NCI-H2107 (cell line): ENCODE measurements at regions not wholly inside any gene's neighbourhood (a gene's known extent, or its start where the extent isn't known, plus 50 kb on each side); places are given as distances from the start of the nearest gene placed in this dataset.

Experiments
- DNase-seq: peaks from one replicate; lab custom pipeline; 2025; lab: John Stamatoyannopoulos, UW

GRCh38 chr3:194928831-194929577 is 243.3 kb downstream of the FAM43A start:
- no peak for DNase-seq

- no peak for DNase-seq
Measured at GRCh38 chr3:194929578-194929960, 243.9 kb downstream of the FAM43A start.

- DNase-seq: no peak
Measured at GRCh38 chr3:194930377-194931204, 244.9 kb downstream of the FAM43A start.

GRCh38 chr3:194931347-194931746 is 245.7 kb downstream of the FAM43A start:
- no peak for DNase-seq

- DNase-seq: no peak
Measured at GRCh38 chr3:194931865-194932264, 246.2 kb downstream of the FAM43A start.

GRCh38 chr3:194933465-194933864 is 247.8 kb downstream of the FAM43A start:
- DNase-seq: no peak

- no peak for DNase-seq
Measured at GRCh38 chr3:194935061-194935460, 249.4 kb downstream of the FAM43A start.

- DNase-seq: no peak
Measured at GRCh38 chr3:194935632-194936470, 250.2 kb downstream of the FAM43A start.

- no peak for DNase-seq
Measured at GRCh38 chr3:194936659-194937058, 251.0 kb downstream of the FAM43A start.

GRCh38 chr3:194937144-194937543 is 251.5 kb downstream of the FAM43A start:
- DNase-seq: no peak

- DNase-seq: no peak
Measured at GRCh38 chr3:194937882-194938321, 252.2 kb downstream of the FAM43A start.

GRCh38 chr3:194938845-194939531 is 253.3 kb downstream of the FAM43A start:
- no peak for DNase-seq

- no peak for DNase-seq
Measured at GRCh38 chr3:194939532-194939909, 253.8 kb downstream of the FAM43A start.

GRCh38 chr3:194939949-194940770 is 254.5 kb downstream of the FAM43A start:
- no peak for DNase-seq

GRCh38 chr3:194941360-194941955 is 255.8 kb downstream of the FAM43A start:
- no peak for DNase-seq

GRCh38 chr3:194941956-194942511 is 256.4 kb downstream of the FAM43A start:
- no peak for DNase-seq

- DNase-seq: no peak
Measured at GRCh38 chr3:194944526-194944925, 258.8 kb downstream of the FAM43A start.

GRCh38 chr3:194945508-194945907 is 259.8 kb downstream of the FAM43A start:
- DNase-seq: no peak

- no peak for DNase-seq
Measured at GRCh38 chr3:194946091-194946490, 260.4 kb downstream of the FAM43A start.

- DNase-seq: no peak
Measured at GRCh38 chr3:194949592-194949991, 263.9 kb downstream of the FAM43A start.
